H1 (cell line): ENCODE measurements at regions not wholly inside any gene's neighbourhood (a gene's known extent, or its start where the extent isn't known, plus 50 kb on each side); places are given as distances from the start of the nearest gene placed in this dataset.

Experiments used
- CTCF ChIA-PET: fragments of 300-600 bp; sonication (Branson Sonifier 250); formaldehyde crosslinking; loops from one replicate; lab custom pipeline; 2021; ENCODE audit not compliant: partially characterized antibody; lab: Charles Lee
- POLR2A ChIA-PET: fragments of 300-600 bp; sonication (Branson Sonifier 250); formaldehyde crosslinking; loops from one replicate; lab custom pipeline; 2021; ENCODE audit warnings: inconsistent platforms; ENCODE audit not compliant: partially characterized antibody; lab: Charles Lee
- DNase-seq, 2 experiments: peaks; one replicate each; pipeline versions ENCODE4 v3.0.0 to v3.0.0-alpha.2; 2010 to 2022; ENCODE audit warnings: low spot score in 2 of 2, low read depth in 1 of 2, mixed read lengths in 1 of 2
- FAIRE-seq: peaks from 2 replicates; lab custom pipeline; 2011; peaks lifted over from hg19 to GRCh38; lab: Jason Lieb, UNC
- H2AFZ ChIP-seq: 2 replicates; pipeline ENCODE4 v1.8.1; 2012; ENCODE audit warnings: low read length, inconsistent platforms
- H2AK5ac ChIP-seq: 2 replicates; pipeline ENCODE4 v1.6.1; 2013; ENCODE audit warnings: low read depth, low read length
- H2BK120ac ChIP-seq: replicated peaks from 2 replicates; pipeline ENCODE3; 2013; ENCODE audit warnings: low read depth, low read length, inconsistent platforms
- H2BK12ac ChIP-seq: 2 replicates; pipeline ENCODE4 v1.6.1; 2013; ENCODE audit warnings: low read depth, low read length
- H2BK15ac ChIP-seq: 2 replicates; pipeline ENCODE4 v1.6.1; 2013; ENCODE audit warnings: low read length
- H2BK20ac ChIP-seq: 2 replicates; pipeline ENCODE4 v1.6.1; 2013; ENCODE audit warnings: low read length
- H2BK5ac ChIP-seq: 2 replicates; pipeline ENCODE4 v1.6.1; 2013; ENCODE audit warnings: low read depth, low read length
- H3K14ac ChIP-seq: 2 replicates; pipeline ENCODE4 v1.6.1; 2013; ENCODE audit warnings: inconsistent platforms; ENCODE audit not compliant: insufficient read length
- H3K18ac ChIP-seq: 2 replicates; pipeline ENCODE4 v1.6.1; 2013; ENCODE audit warnings: low read length; ENCODE audit errors: extremely low read depth
- H3K23ac ChIP-seq: 2 replicates; pipeline ENCODE4 v1.6.1; 2013; ENCODE audit warnings: inconsistent platforms; ENCODE audit not compliant: insufficient read length
- H3K23me2 ChIP-seq: 2 replicates; pipeline ENCODE4 v1.6.1; 2013; ENCODE audit warnings: low read depth, low read length
- H3K27ac ChIP-seq: 2 replicates; pipeline ENCODE4 v1.6.1; 2011; ENCODE audit warnings: low read depth, low read length, inconsistent platforms
- H3K27me3 ChIP-seq, 4 experiments: replicated peaks in 1 of 4; 1 replicate in 1 of 4; 2 replicates in 3 of 4; pipeline versions ENCODE4 v1.6.1 to v1.8.1; 2011 to 2013; ENCODE audit warnings: low read length in 3 of 4, mild to moderate bottlenecking in 3 of 4, inconsistent platforms in 2 of 4, mixed read lengths in 2 of 4, moderate library complexity in 1 of 4; ENCODE audit not compliant: control insufficient read depth in 3 of 4, insufficient read depth in 3 of 4; ENCODE audit errors: extremely low read depth in 1 of 4
- H3K36me3 ChIP-seq, 4 experiments: 2 replicates each; pipeline versions ENCODE4 v1.6.1 to v1.8.1; 2011 to 2013; ENCODE audit warnings: mild to moderate bottlenecking in 4 of 4, low read length in 3 of 4, moderate library complexity in 2 of 4, control low read depth in 1 of 4, inconsistent platforms in 1 of 4; ENCODE audit not compliant: insufficient read depth in 4 of 4, control insufficient read depth in 2 of 4
- H3K4ac ChIP-seq: replicated peaks from 2 replicates; pipeline ENCODE3; 2013; ENCODE audit warnings: low read length, low read depth, mixed read lengths, inconsistent platforms; ENCODE audit not compliant: insufficient read length
- H3K4me1 ChIP-seq, 4 experiments: replicated peaks in 1 of 4; 1 replicate in 1 of 4; 2 replicates in 3 of 4; pipeline versions ENCODE4 v1.6.1 to v1.8.1; 2011 to 2013; ENCODE audit warnings: low read length in 3 of 4, inconsistent platforms in 2 of 4, mixed read lengths in 1 of 4; ENCODE audit not compliant: insufficient read depth in 4 of 4, control insufficient read depth in 3 of 4
- H3K4me2 ChIP-seq, 2 experiments: 2 replicates each; pipeline versions ENCODE4 v1.6.1 to v1.8.1; 2011 to 2013; ENCODE audit warnings: low read depth in 2 of 2, low read length in 2 of 2, control low read depth in 1 of 2, inconsistent platforms in 1 of 2, mild to moderate bottlenecking in 1 of 2; ENCODE audit not compliant: insufficient read depth in 1 of 2
- H3K4me3 ChIP-seq, 4 experiments: fragments of 200-600, 300-600 bp in 1 of 4; sonication (generic), shearing (Covaris generic), sonication (Bioruptor Twin) in 1 of 4; 2 replicates each; pipeline versions ENCODE4 v1.5.1 to v1.8.1; 2011 to 2016; ENCODE audit warnings: low read length in 4 of 4, low read depth in 3 of 4, control low read depth in 2 of 4, inconsistent platforms in 2 of 4, mild to moderate bottlenecking in 2 of 4, mixed read lengths in 1 of 4, moderate library complexity in 1 of 4; ENCODE audit not compliant: insufficient read depth in 2 of 4; ENCODE audit errors: extremely low read depth in 1 of 4
- H3K56ac ChIP-seq: replicated peaks from 2 replicates; pipeline ENCODE3; 2013; ENCODE audit warnings: low read depth, mild to moderate bottlenecking, mixed read lengths, low read length, inconsistent platforms; ENCODE audit not compliant: insufficient read length
- H3K79me1 ChIP-seq: 2 replicates; pipeline ENCODE4 v1.6.1; 2013; ENCODE audit warnings: low read depth, low read length, control low read depth
- H3K79me2 ChIP-seq, 2 experiments: 2 replicates each; pipeline versions ENCODE4 v1.6.1 to v1.8.1; 2012 to 2013; ENCODE audit warnings: low read length in 2 of 2, mild to moderate bottlenecking in 2 of 2, inconsistent platforms in 1 of 2; ENCODE audit not compliant: insufficient read depth in 2 of 2, control insufficient read depth in 1 of 2
- H3K9ac ChIP-seq, 4 experiments: replicated peaks in 1 of 4; 1 replicate in 1 of 4; 2 replicates in 3 of 4; pipeline versions ENCODE4 v1.6.1 to v1.8.1; 2011 to 2013; ENCODE audit warnings: low read depth in 3 of 4, low read length in 3 of 4, control low read depth in 2 of 4, mild to moderate bottlenecking in 2 of 4, moderate library complexity in 2 of 4, inconsistent platforms in 1 of 4; ENCODE audit errors: extremely low read depth in 1 of 4
- H3K9me3 ChIP-seq, 2 experiments: 2 replicates each; pipeline versions ENCODE4 v1.6.1 to v1.8.1; 2012 to 2013; ENCODE audit warnings: mild to moderate bottlenecking in 2 of 2, moderate library complexity in 2 of 2, control low read depth in 1 of 2, inconsistent platforms in 1 of 2, low read depth in 1 of 2, low read length in 1 of 2, mixed read lengths in 1 of 2; ENCODE audit not compliant: insufficient read depth in 2 of 2
- H4K20me1 ChIP-seq, 2 experiments: replicated peaks in 1 of 2; 2 replicates each; pipeline versions ENCODE3 to v1.8.1; 2011 to 2013; ENCODE audit warnings: inconsistent platforms in 2 of 2, low read length in 2 of 2, mild to moderate bottlenecking in 1 of 2; ENCODE audit not compliant: insufficient read depth in 2 of 2, control insufficient read depth in 1 of 2
- H4K5ac ChIP-seq: 2 replicates; pipeline ENCODE4 v1.6.1; 2013; ENCODE audit warnings: low read length, low read depth, mixed read lengths, inconsistent platforms; ENCODE audit not compliant: insufficient read length
- H4K8ac ChIP-seq: 2 replicates; pipeline ENCODE4 v1.8.0; 2013; ENCODE audit warnings: mild to moderate bottlenecking, moderate library complexity, low read length, inconsistent platforms; ENCODE audit not compliant: insufficient read depth; ENCODE audit errors: extremely low read depth
- H4K91ac ChIP-seq: replicated peaks from 2 replicates; pipeline ENCODE3; 2013; ENCODE audit warnings: low read length, mixed read lengths, inconsistent platforms; ENCODE audit not compliant: insufficient read length
- NRF1 ChIP-seq: IDR thresholded peaks from 2 replicates; pipeline ENCODE4 v1.6.1; 2011; ENCODE audit warnings: mild to moderate bottlenecking, low read depth, low read length, improper control_type of control experiment
- RNF2 ChIP-seq: fragments of 200-900, 300-1000 bp; sonication (generic); IDR thresholded peaks from 2 replicates; pipeline ENCODE4 v1.7.1; 2016; ENCODE audit warnings: borderline replicate concordance, low read depth, mild to moderate bottlenecking, antibody characterized with exemption, low read length; ENCODE audit not compliant: poor library complexity, severe bottlenecking; ENCODE audit errors: missing control alignments
- WGBS, 2 experiments: shearing (Covaris generic) in 1 of 2; methylation state at CpG; one replicate each; pipeline versions ENCODE4 v1.1.6 to v1.1.7; 2013 to 2015; ENCODE audit warnings: low lambda C conversion rate in 2 of 2, mixed read lengths in 2 of 2, inconsistent platforms in 1 of 2, low coverage in 1 of 2, missing lambda C conversion rate in 1 of 2; ENCODE audit not compliant: insufficient replicate concordance in 2 of 2, insufficient coverage in 1 of 2, insufficient read length in 1 of 2; ENCODE audit errors: extremely low coverage in 1 of 2, missing lambda C conversion rate in 1 of 2; 5-methylcytosine and 5-hydroxymethylcytosine counted together

GRCh38 chrY:8390310-8390709, 947.0 kb upstream of the TSPY4 start:
- Histone ChIP-seq H3K36me3 (no peaks in the 10 kb centered on the region), H3K14ac (no peak overlapping the region), H2BK5ac (no peak overlapping the region), H3K27me3 (no peaks in the 10 kb centered on the region), H3K18ac (no peak overlapping the region), H2AFZ (no peak overlapping the region), H3K4me3 (no peak overlapping the region), H2BK20ac (no peak overlapping the region), H3K4me1 (no peaks in the 10 kb centered on the region), H3K79me1 (no peaks in the 10 kb centered on the region), H3K27ac (no peak overlapping the region), H3K23ac (no peak overlapping the region), H4K91ac (no peak overlapping the region), H4K20me1 (no peaks in the 10 kb centered on the region), H3K4me2 (no peak overlapping the region), H2AK5ac (no peak overlapping the region), H3K4ac (no peak overlapping the region), H2BK120ac (no peak overlapping the region), H3K56ac (no peak overlapping the region), H4K5ac (no peak overlapping the region), H4K8ac (no peak overlapping the region), H3K9ac (no peak overlapping the region), H2BK12ac (no peak overlapping the region), H3K9me3 (peaks cover 8 to 78% of the 10 kb centered on the region in 2 experiments; a peak in 2 of 4 replicates), H2BK15ac (no peak overlapping the region), H3K79me2 (no peaks in the 10 kb centered on the region), H3K23me2 (no peaks in the 10 kb centered on the region)
- ChIA-PET CTCF (no interaction called here), POLR2A (no interaction called here)
- DNase-seq (no peak), FAIRE-seq (no peak)
- no CpG with 5 or more reads among the region's 1 CpG for WGBS, 2 experiments
- TF ChIP-seq NRF1: no peak
- TF ChIP-seq RNF2: no peak
